DND-41 (cell line): ENCODE measurements at regions not wholly inside any gene's neighbourhood (a gene's known extent, or its start where the extent isn't known, plus 50 kb on each side); places are given as distances from the start of the nearest gene placed in this dataset.

Experiments
- ATAC-seq: fragments of 200-7000 bp; cut with Tn5 transposase; 3 replicates; pipeline ENCODE4 v1.9.1; 2021; ENCODE audit warnings: low read depth; ENCODE audit not compliant: insufficient read depth
- DNase-seq: peaks from one replicate; pipeline ENCODE4 v3.0.0-alpha.2; 2020
- H2AFZ ChIP-seq: 2 replicates; pipeline ENCODE4 v1.6.0; 2012; ENCODE audit warnings: low read depth, low read length
- H3K27ac ChIP-seq: 2 replicates; pipeline ENCODE4 v1.5.1; 2012; ENCODE audit warnings: low read length, inconsistent platforms
- H3K27me3 ChIP-seq: fragments of 200-600 bp; sonication (generic); 2 replicates; pipeline ENCODE4 v1.6.0; 2012; ENCODE audit warnings: low read length, mild to moderate bottlenecking, inconsistent platforms; ENCODE audit not compliant: insufficient read depth, poor library complexity
- H3K36me3 ChIP-seq: 2 replicates; pipeline ENCODE4 v1.5.1; 2012; ENCODE audit warnings: low read length, inconsistent platforms; ENCODE audit not compliant: insufficient read depth
- H3K4me1 ChIP-seq: 2 replicates; pipeline ENCODE4 v1.5.1; 2012; ENCODE audit warnings: mild to moderate bottlenecking, low read length; ENCODE audit not compliant: insufficient read depth
- H3K4me2 ChIP-seq: 2 replicates; pipeline ENCODE4 v1.6.0; 2012; ENCODE audit warnings: mild to moderate bottlenecking, moderate library complexity, low read length, inconsistent platforms; ENCODE audit not compliant: insufficient read depth
- H3K4me3 ChIP-seq, 2 experiments: fragments of 200-600 bp in 1 of 2; shearing (Covaris generic) in 1 of 2; 2 replicates each; pipeline ENCODE4 v1.5.1; 2012 to 2016; ENCODE audit warnings: inconsistent platforms in 2 of 2, low read length in 2 of 2, mild to moderate bottlenecking in 2 of 2, low read depth in 1 of 2, moderate library complexity in 1 of 2
- H3K79me2 ChIP-seq: 2 replicates; pipeline ENCODE4 v1.6.0; 2012; ENCODE audit warnings: low read length, inconsistent platforms; ENCODE audit not compliant: insufficient read depth
- H3K9ac ChIP-seq: 2 replicates; pipeline ENCODE4 v1.6.0; 2012; ENCODE audit warnings: low read depth, mild to moderate bottlenecking, inconsistent platforms, low read length, moderate library complexity
- H3K9me3 ChIP-seq: 2 replicates; pipeline ENCODE4 v1.5.1; 2012; ENCODE audit warnings: low read length, moderate library complexity, mild to moderate bottlenecking, inconsistent platforms; ENCODE audit not compliant: insufficient read depth, severe bottlenecking
- H4K20me1 ChIP-seq: 2 replicates; pipeline ENCODE4 v1.6.0; 2012; ENCODE audit warnings: low read length; ENCODE audit not compliant: insufficient read depth
- CTCF ChIP-seq: IDR thresholded peaks from 2 replicates; pipeline ENCODE4 v1.5.1; 2012; ENCODE audit warnings: borderline replicate concordance, low read length, moderate library complexity, mild to moderate bottlenecking; ENCODE audit not compliant: poor library complexity, severe bottlenecking; ENCODE audit errors: extremely low read depth
- EZH2 ChIP-seq: IDR thresholded peaks from 3 replicates; pipeline ENCODE4 v1.6.1; 2012; ENCODE audit warnings: borderline replicate concordance, low read depth, mild to moderate bottlenecking, moderate library complexity, low read length, inconsistent platforms; ENCODE audit not compliant: severe bottlenecking

- peak overlapping the region; percentile 41 for H3K9ac ChIP-seq
- ATAC-seq: peak; percentile 92
- TF ChIP-seq CTCF: peak; percentile 35
- no peak for TF ChIP-seq EZH2
- H3K4me2 ChIP-seq: peak overlapping the region; percentile 35
- peaks cover 54% of the 10 kb centered on the region for H3K4me1 ChIP-seq
- no peaks in the 10 kb centered on the region for H4K20me1 ChIP-seq
- H2AFZ ChIP-seq: 0 out of 2 replicates have a peak overlapping the region, but pooled peaks have one; percentile 0
- H3K4me3 ChIP-seq: no peak overlapping the region
- H3K27me3 ChIP-seq: no peaks in the 10 kb centered on the region
- peak; percentile 86 for DNase-seq
- H3K79me2 ChIP-seq: no peaks in the 10 kb centered on the region
- H3K9me3 ChIP-seq: no peaks in the 10 kb centered on the region
- H3K27ac ChIP-seq: peak overlapping the region; percentile 90
- H3K36me3 ChIP-seq: no peaks in the 10 kb centered on the region
Measured at GRCh38 chr1:14292520-14292919, 306.0 kb upstream of the KAZN start.

- H3K27ac ChIP-seq: peak overlapping the region; percentile 90
- no peak overlapping the region for H3K4me3 ChIP-seq
- H3K9ac ChIP-seq: no peak overlapping the region
- H2AFZ ChIP-seq: no peak overlapping the region
- H3K79me2 ChIP-seq: no peaks in the 10 kb centered on the region
- peaks cover 54% of the 10 kb centered on the region for H3K4me1 ChIP-seq
- TF ChIP-seq EZH2: no peak
- no peak for TF ChIP-seq CTCF
- no peaks in the 10 kb centered on the region for H4K20me1 ChIP-seq
- no peaks in the 10 kb centered on the region for H3K27me3 ChIP-seq
- ATAC-seq (no peak), DNase-seq (no peak)
- H3K9me3 ChIP-seq: no peaks in the 10 kb centered on the region
- no peaks in the 10 kb centered on the region for H3K36me3 ChIP-seq
- no peak overlapping the region for H3K4me2 ChIP-seq
Measured at GRCh38 chr1:14294006-14294405, 304.5 kb upstream of the KAZN start.

GRCh38 chr1:14294860-14295536, 303.5 kb upstream of the KAZN start:
- Histone ChIP-seq H3K9me3 (no peaks in the 10 kb centered on the region), H3K27ac (peak overlapping the region; percentile 44), H2AFZ (no peak overlapping the region), H3K9ac (no peak overlapping the region), H3K4me1 (peaks cover 49% of the 10 kb centered on the region), H4K20me1 (no peaks in the 10 kb centered on the region), H3K27me3 (no peaks in the 10 kb centered on the region), H3K4me2 (no peak overlapping the region), H3K36me3 (no peaks in the 10 kb centered on the region), H3K4me3 (no peak overlapping the region), H3K79me2 (no peaks in the 10 kb centered on the region)
- no peak for ATAC-seq
- TF ChIP-seq CTCF (no peak), EZH2 (no peak)
- DNase-seq: no peak
